Endothelial cell of umbilical vein (primary cell): ENCODE measurements at regions not wholly inside any gene's neighbourhood (a gene's known extent, or its start where the extent isn't known, plus 50 kb on each side); places are given as distances from the start of the nearest gene placed in this dataset.

Source experiments
- BruUV-seq: library from RNA; stranded (reverse); fragments of 400-500 nt; replicated peaks from 2 replicates; lab custom pipeline; 2021; lab: Mats Ljungman, UMichigan
- CTCF ChIA-PET: fragments of 300-600, 350-600 bp; sonication (Branson Sonifier 250); formaldehyde crosslinking; loops from one replicate; lab custom pipeline; 2021; ENCODE audit warnings: antibody characterized with exemption, inconsistent platforms; lab: Charles Lee
- POLR2A ChIA-PET: fragments of 300-600, 350-600 bp; sonication (Branson Sonifier 250); formaldehyde crosslinking; loops from one replicate; lab custom pipeline; 2021; ENCODE audit warnings: antibody characterized with exemption, inconsistent platforms; lab: Charles Lee
- DNase-seq: peaks from one replicate; pipeline ENCODE4 v3.0.0-alpha.2; 2011; ENCODE audit warnings: low read depth, low spot score
- FAIRE-seq: peaks from 2 replicates; lab custom pipeline; 2011; peaks lifted over from hg19 to GRCh38; lab: Jason Lieb, UNC
- H2AFZ ChIP-seq: 2 replicates; pipeline ENCODE4 v1.6.0; 2012; ENCODE audit warnings: low read depth, low read length, control low read depth, inconsistent platforms
- H3K27ac ChIP-seq: 2 replicates; pipeline ENCODE4 v1.5.1; 2011; ENCODE audit warnings: low read depth, mild to moderate bottlenecking, control low read depth, low read length, moderate library complexity; ENCODE audit not compliant: insufficient read depth
- H3K27me3 ChIP-seq, 2 experiments: 2 replicates each; pipeline versions ENCODE4 v1.6.0 to v1.6.1; 2011; ENCODE audit warnings: low read length in 2 of 2, mixed read lengths in 1 of 2; ENCODE audit not compliant: control insufficient read depth in 2 of 2, insufficient read depth in 2 of 2
- H3K36me3 ChIP-seq, 2 experiments: 2 replicates in 1 of 2; 3 replicates in 1 of 2; pipeline ENCODE4 v1.5.1; 2011; ENCODE audit warnings: low read length in 2 of 2, mild to moderate bottlenecking in 1 of 2, moderate library complexity in 1 of 2; ENCODE audit not compliant: control insufficient read depth in 2 of 2, insufficient read depth in 2 of 2; ENCODE audit errors: extremely low read depth in 1 of 2
- H3K4me1 ChIP-seq: 3 replicates; pipeline ENCODE4 v1.5.1; 2011; ENCODE audit warnings: mild to moderate bottlenecking, low read length; ENCODE audit not compliant: control insufficient read depth, insufficient read depth; ENCODE audit errors: extremely low read depth
- H3K4me2 ChIP-seq: 2 replicates; pipeline ENCODE4 v1.6.1; 2011; ENCODE audit warnings: low read length, control low read depth, mixed read lengths; ENCODE audit not compliant: insufficient read depth
- H3K4me3 ChIP-seq, 3 experiments: fragments of 200-600 bp in 1 of 3; sonication (generic), shearing (Covaris generic) in 1 of 3; replicated peaks in 1 of 3; 2 replicates each; pipeline ENCODE4 v1.5.1; 2011 to 2016; ENCODE audit warnings: control low read depth in 3 of 3, low read length in 3 of 3, mild to moderate bottlenecking in 2 of 3, inconsistent platforms in 1 of 3, low read depth in 1 of 3, moderate library complexity in 1 of 3; ENCODE audit not compliant: insufficient read depth in 1 of 3
- H3K79me2 ChIP-seq: 2 replicates; pipeline ENCODE4 v1.6.0; 2012; ENCODE audit warnings: low read length, inconsistent platforms; ENCODE audit not compliant: control insufficient read depth, insufficient read depth
- H3K9ac ChIP-seq: replicated peaks from 2 replicates; pipeline ENCODE3; 2011; ENCODE audit warnings: low read length, control low read depth; ENCODE audit not compliant: insufficient read depth; ENCODE audit errors: extremely low read depth
- H3K9me1 ChIP-seq: replicated peaks from 3 replicates; pipeline ENCODE4 v1.6.0; 2011; ENCODE audit warnings: mild to moderate bottlenecking, low read length; ENCODE audit not compliant: control insufficient read depth, insufficient read depth; ENCODE audit errors: extremely low read depth
- H3K9me3 ChIP-seq: replicated peaks from 2 replicates; pipeline ENCODE4 v1.5.1; 2012; ENCODE audit warnings: low read length, inconsistent platforms; ENCODE audit not compliant: control insufficient read depth, insufficient read depth
- H4K20me1 ChIP-seq: replicated peaks from 2 replicates; pipeline ENCODE3; 2011; ENCODE audit warnings: mild to moderate bottlenecking, low read length; ENCODE audit not compliant: control insufficient read depth, insufficient read depth; ENCODE audit errors: extremely low read depth
- EZH2 ChIP-seq: IDR thresholded peaks from 2 replicates; pipeline ENCODE4 v1.6.1; 2012; ENCODE audit warnings: borderline replicate concordance, low read depth, mild to moderate bottlenecking, moderate library complexity, low read length, inconsistent platforms; ENCODE audit not compliant: severe bottlenecking
- FOS ChIP-seq: IDR thresholded peaks from 2 replicates; pipeline ENCODE4 v1.6.1; 2011; ENCODE audit warnings: mild to moderate bottlenecking, low read length, moderate library complexity, borderline replicate concordance; ENCODE audit not compliant: insufficient read depth
- GATA2 ChIP-seq: IDR thresholded peaks from 2 replicates; pipeline ENCODE4 v1.7.0; 2011; ENCODE audit warnings: low read depth, mild to moderate bottlenecking, moderate library complexity, mixed read lengths, low read length; ENCODE audit not compliant: insufficient read length, insufficient read depth
- JUN ChIP-seq: IDR thresholded peaks from 2 replicates; pipeline ENCODE4 v1.6.1; 2011; ENCODE audit warnings: borderline replicate concordance, low read depth; ENCODE audit not compliant: insufficient read length, insufficient read depth
- MYC ChIP-seq: IDR thresholded peaks from one replicate; pipeline ENCODE4 v1.6.1; 2011; ENCODE audit warnings: mild to moderate bottlenecking, low read depth, low read length
- POLR2A ChIP-seq: IDR thresholded peaks from 2 replicates; pipeline ENCODE4 v1.6.1; 2012; ENCODE audit warnings: low read depth, mild to moderate bottlenecking, control low read depth, low read length
- POLR2AphosphoS5 ChIP-seq: IDR thresholded peaks from 2 replicates; pipeline ENCODE4 v1.6.1; 2012; ENCODE audit warnings: low read depth, mild to moderate bottlenecking, control low read depth, low read length, moderate library complexity; ENCODE audit not compliant: insufficient read depth
- dilution Hi-C: fragments of 300-500 bp; cut with MboI; formaldehyde crosslinking; loops from one replicate; pipeline ENCODE4 v1.15.0; 2019; ENCODE audit warnings: low sequenced_read_pairs; ENCODE audit not compliant: extremely low pct_ligation_motif_present
- intact Hi-C: fragments of 100-400 bp; cut with micrococcal nuclease; formaldehyde crosslinking; loops from one replicate; pipeline ENCODE4 v1.10.0; 2022
- TF ChIP-seq, protein P1 (sequence below), 2 donors: IDR thresholded peaks; 1 replicate in 1 of 2; 2 replicates in 1 of 2; pipeline ENCODE4 v1.5.1; 2011; ENCODE audit warnings: low read length in 2 of 2, mild to moderate bottlenecking in 2 of 2, moderate library complexity in 2 of 2, control low read depth in 1 of 2, inconsistent platforms in 1 of 2, low read depth in 1 of 2; ENCODE audit not compliant: insufficient read depth in 1 of 2; ENCODE audit errors: extremely low read depth in 1 of 2
- TF ChIP-seq, protein P2 (sequence below): IDR thresholded peaks from 2 replicates; pipeline ENCODE4 v1.6.1; 2011; ENCODE audit not compliant: insufficient read depth, insufficient read length

DNA sequence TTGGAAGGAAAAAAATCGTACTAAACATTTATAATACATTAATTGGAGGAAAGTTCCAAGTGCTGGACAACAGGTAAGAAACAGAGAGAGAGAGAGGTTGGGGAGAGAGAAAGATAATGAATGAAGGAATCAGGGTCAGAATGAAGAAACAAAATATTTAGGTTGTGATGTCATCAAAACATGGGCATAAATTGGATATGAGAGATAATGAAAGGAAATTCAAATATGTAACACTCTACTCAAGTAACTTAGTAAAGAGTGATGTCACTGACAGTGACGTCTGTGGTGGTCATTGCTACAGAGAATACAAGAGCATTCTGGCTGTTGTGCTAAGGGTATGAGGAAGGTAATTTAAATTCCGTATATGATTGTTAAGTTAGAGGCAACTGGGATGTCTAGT is 543.4 kb upstream of the COX7C start:
- TF ChIP-seq MYC (no peak), JUN (no peak), GATA2 (no peak), POLR2AphosphoS5 (no peak), EZH2 (no peak), FOS (no peak), POLR2A (no peak)
- TF ChIP-seq, protein P1, sequence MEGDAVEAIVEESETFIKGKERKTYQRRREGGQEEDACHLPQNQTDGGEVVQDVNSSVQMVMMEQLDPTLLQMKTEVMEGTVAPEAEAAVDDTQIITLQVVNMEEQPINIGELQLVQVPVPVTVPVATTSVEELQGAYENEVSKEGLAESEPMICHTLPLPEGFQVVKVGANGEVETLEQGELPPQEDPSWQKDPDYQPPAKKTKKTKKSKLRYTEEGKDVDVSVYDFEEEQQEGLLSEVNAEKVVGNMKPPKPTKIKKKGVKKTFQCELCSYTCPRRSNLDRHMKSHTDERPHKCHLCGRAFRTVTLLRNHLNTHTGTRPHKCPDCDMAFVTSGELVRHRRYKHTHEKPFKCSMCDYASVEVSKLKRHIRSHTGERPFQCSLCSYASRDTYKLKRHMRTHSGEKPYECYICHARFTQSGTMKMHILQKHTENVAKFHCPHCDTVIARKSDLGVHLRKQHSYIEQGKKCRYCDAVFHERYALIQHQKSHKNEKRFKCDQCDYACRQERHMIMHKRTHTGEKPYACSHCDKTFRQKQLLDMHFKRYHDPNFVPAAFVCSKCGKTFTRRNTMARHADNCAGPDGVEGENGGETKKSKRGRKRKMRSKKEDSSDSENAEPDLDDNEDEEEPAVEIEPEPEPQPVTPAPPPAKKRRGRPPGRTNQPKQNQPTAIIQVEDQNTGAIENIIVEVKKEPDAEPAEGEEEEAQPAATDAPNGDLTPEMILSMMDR (IDR thresholded peaks at IDR 0.05; ENCODE audit: extremely low read depth in 1 of 2, insufficient read depth in 1 of 2, low read depth in 1 of 2, low read length in 2 of 2): no peak
- TF ChIP-seq, protein P2, sequence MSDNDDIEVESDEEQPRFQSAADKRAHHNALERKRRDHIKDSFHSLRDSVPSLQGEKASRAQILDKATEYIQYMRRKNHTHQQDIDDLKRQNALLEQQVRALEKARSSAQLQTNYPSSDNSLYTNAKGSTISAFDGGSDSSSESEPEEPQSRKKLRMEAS: no peak
- DNase-seq (no peak), FAIRE-seq (no peak)
- Histone ChIP-seq H3K4me1 (no peaks in the 10 kb centered on the region), H3K9me1 (no peaks in the 10 kb centered on the region), H3K9me3 (no peaks in the 10 kb centered on the region), H3K27ac (no peak overlapping the region), H3K79me2 (no peaks in the 10 kb centered on the region), H3K4me3 (no peak overlapping the region), H3K27me3 (no peaks in the 10 kb centered on the region), H3K36me3 (no peaks in the 10 kb centered on the region), H2AFZ (no peak overlapping the region), H3K9ac (no peak overlapping the region), H3K4me2 (no peak overlapping the region), H4K20me1 (no peaks in the 10 kb centered on the region)
- dilution Hi-C loops (no loop called here), intact Hi-C loops (no loop called here)
- ChIA-PET CTCF (no interaction called here), POLR2A (no interaction called here)
- BruUV-seq: no TSS peak
